OCI-LY7 (cell line): ENCODE measurements at regions not wholly inside any gene's neighbourhood (a gene's known extent, or its start where the extent isn't known, plus 50 kb on each side); places are given as distances from the start of the nearest gene placed in this dataset.

Experiments
- CTCF ChIP-seq: fragments of 200-600 bp; sonication (generic); conservative IDR thresholded peaks from 2 replicates; pipeline ENCODE4 v1.5.1; 2014; ENCODE audit warnings: mild to moderate bottlenecking, antibody characterized with exemption, low read length, moderate library complexity, mixed read lengths
- EZH2phosphoT487 ChIP-seq: fragments of 200-600 bp; sonication (generic); IDR thresholded peaks from 2 replicates; pipeline ENCODE4 v1.6.1; 2018; ENCODE audit warnings: low read depth, borderline replicate concordance, mild to moderate bottlenecking, mixed run types, antibody characterized with exemption, low read length, moderate library complexity, mixed read lengths

GRCh38 chr1:3984586-3984985 lies 84.5 kb upstream of the C1orf174 start:
- no peak for TF ChIP-seq CTCF
- TF ChIP-seq EZH2phosphoT487, result no peak
